ENCODE measurements at regions not wholly inside any gene's neighbourhood (a gene's known extent, or its start where the extent isn't known, plus 50 kb on each side); places are given as distances from the start of the nearest gene placed in this dataset.

DNA sequence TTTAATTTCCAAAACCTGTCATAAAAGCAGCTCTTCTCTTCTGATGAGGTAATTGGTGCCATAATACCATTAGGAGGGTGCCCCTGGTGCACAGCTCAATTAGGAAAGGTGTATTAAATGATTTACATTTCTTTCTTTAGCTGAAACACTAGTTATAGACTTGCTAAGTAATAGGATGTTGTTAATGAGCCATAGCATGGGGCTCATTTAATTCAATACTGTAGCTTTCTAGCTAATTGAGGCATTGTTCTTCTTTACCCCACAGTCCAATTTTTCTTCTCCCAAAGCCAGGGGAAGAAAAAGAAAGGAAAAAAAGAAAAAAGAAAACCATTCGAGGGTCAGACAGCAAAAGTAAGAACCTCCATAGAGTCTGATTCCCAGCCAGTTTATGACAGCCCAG is 164.0 kb upstream of the HES1 start:
- no peaks in the 10 kb centered on the region for H3K27me3 Mint-ChIP-seq (ENCODE audit: unreplicated experiment)
- H3K27ac Mint-ChIP-seq (ENCODE audit: unreplicated experiment), result peak overlapping the region; percentile 29
- no peaks in the 10 kb centered on the region for H3K36me3 Mint-ChIP-seq (ENCODE audit: insufficient read depth, unreplicated experiment)
- BruUV-seq (replicated peaks), result no TSS peak
- H3K9me3 Mint-ChIP-seq (ENCODE audit: low read depth, unreplicated experiment), result no peaks in the 10 kb centered on the region
- DNase-seq, result no peak
- peaks cover 60% of the 10 kb centered on the region for H3K4me1 Mint-ChIP-seq (ENCODE audit: low read depth, unreplicated experiment)
- TF ChIP-seq, protein P1, sequence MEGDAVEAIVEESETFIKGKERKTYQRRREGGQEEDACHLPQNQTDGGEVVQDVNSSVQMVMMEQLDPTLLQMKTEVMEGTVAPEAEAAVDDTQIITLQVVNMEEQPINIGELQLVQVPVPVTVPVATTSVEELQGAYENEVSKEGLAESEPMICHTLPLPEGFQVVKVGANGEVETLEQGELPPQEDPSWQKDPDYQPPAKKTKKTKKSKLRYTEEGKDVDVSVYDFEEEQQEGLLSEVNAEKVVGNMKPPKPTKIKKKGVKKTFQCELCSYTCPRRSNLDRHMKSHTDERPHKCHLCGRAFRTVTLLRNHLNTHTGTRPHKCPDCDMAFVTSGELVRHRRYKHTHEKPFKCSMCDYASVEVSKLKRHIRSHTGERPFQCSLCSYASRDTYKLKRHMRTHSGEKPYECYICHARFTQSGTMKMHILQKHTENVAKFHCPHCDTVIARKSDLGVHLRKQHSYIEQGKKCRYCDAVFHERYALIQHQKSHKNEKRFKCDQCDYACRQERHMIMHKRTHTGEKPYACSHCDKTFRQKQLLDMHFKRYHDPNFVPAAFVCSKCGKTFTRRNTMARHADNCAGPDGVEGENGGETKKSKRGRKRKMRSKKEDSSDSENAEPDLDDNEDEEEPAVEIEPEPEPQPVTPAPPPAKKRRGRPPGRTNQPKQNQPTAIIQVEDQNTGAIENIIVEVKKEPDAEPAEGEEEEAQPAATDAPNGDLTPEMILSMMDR (IDR thresholded peaks at IDR 0.05; ENCODE audit: unreplicated experiment), result no peak
- H3K4me3 Mint-ChIP-seq (ENCODE audit: low read depth, unreplicated experiment), result peak overlapping the region; percentile 56
- intact Hi-C loops (cut with micrococcal nuclease; ENCODE audit: unreplicated experiment), result loop anchor here (1.0 to 2.0 kb wide), 5 partner anchors 31 to 191 kb away; no protein-coding TSS in a partner anchor
- CTCF ChIA-PET, result interaction anchor here (0.7 to 3.0 kb wide), 14 partner anchors 10 to 344 kb away, joined by 3 to 17 read pairs (median 3); no protein-coding TSS in a partner anchor

DNA sequence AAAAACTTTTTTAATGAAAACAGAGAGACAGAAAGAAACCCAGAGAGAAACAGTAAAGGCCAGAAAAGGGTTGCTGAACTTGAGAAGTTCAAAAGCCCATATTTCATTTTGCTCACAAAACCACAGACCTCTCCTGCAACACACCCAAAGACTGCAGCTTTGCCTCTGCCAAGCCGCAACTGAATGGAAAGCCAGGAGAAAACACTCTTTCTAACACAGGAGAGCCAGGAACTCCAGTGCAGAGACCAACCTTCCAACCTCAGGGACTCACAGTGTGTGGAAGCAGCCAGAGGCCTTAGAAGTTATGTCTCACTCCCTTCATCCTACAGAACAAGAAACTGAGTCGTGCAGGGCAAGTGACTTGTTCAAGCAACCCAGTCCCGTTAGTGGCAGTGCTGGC is 163.1 kb upstream of the HES1 start:
- DNase-seq, result no peak
- H3K4me1 Mint-ChIP-seq (ENCODE audit: low read depth, unreplicated experiment), result peaks cover 60% of the 10 kb centered on the region
- H3K27me3 Mint-ChIP-seq (ENCODE audit: unreplicated experiment), result no peaks in the 10 kb centered on the region
- H3K36me3 Mint-ChIP-seq (ENCODE audit: insufficient read depth, unreplicated experiment), result no peaks in the 10 kb centered on the region
- H3K27ac Mint-ChIP-seq (ENCODE audit: unreplicated experiment), result no peak overlapping the region
- H3K9me3 Mint-ChIP-seq (ENCODE audit: low read depth, unreplicated experiment), result no peaks in the 10 kb centered on the region
- no TSS peak for BruUV-seq (replicated peaks)
- intact Hi-C loops (cut with micrococcal nuclease; ENCODE audit: unreplicated experiment), result loop anchor here (2.0 kb wide), 1 partner anchor 44 kb away; no protein-coding TSS in a partner anchor
- CTCF ChIA-PET, result interaction anchor here (1.4 to 3.0 kb wide), 3 partner anchors 30 to 192 kb away, joined by 3 to 17 read pairs (median 12); no protein-coding TSS in a partner anchor
- no peak overlapping the region for H3K4me3 Mint-ChIP-seq (ENCODE audit: low read depth, unreplicated experiment)
- TF ChIP-seq, protein P1 (IDR thresholded peaks at IDR 0.05; ENCODE audit: unreplicated experiment), result no peak

DNA sequence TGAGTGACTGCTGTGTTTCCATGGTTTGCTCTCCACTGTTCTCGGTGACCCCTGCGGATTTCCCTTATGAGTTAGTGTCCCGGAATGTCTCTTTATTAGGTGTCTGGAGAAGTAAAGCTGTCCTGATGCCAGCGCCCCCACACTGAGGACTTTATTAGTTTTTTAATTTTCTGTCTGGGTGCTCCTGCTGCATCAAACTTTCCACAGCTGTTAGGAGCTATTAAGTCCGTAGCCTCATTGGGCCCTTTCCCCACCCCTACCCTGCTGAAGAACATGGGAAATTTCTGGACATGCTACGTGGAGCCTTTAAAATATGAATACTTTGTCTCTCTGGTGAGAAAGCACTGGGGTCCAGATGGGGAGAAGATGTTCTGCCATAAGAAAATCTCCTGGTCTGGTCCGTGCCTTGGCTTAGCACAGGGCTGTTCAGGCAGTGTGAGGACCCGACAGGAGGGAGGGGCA is 161.7 kb upstream of the HES1 start:
- Mint-ChIP-seq H3K4me1 (ENCODE audit: low read depth, unreplicated experiment) (peaks cover 60% of the 10 kb centered on the region), H3K27me3 (ENCODE audit: unreplicated experiment) (no peaks in the 10 kb centered on the region), H3K27ac (ENCODE audit: unreplicated experiment) (no peak overlapping the region), H3K9me3 (ENCODE audit: low read depth, unreplicated experiment) (no peaks in the 10 kb centered on the region), H3K4me3 (ENCODE audit: low read depth, unreplicated experiment) (no peak overlapping the region), H3K36me3 (ENCODE audit: insufficient read depth, unreplicated experiment) (no peaks in the 10 kb centered on the region)
- TF ChIP-seq, protein P1 (IDR thresholded peaks at IDR 0.05; ENCODE audit: unreplicated experiment), result no peak
- intact Hi-C loops (cut with micrococcal nuclease; ENCODE audit: unreplicated experiment), result no loop called here
- BruUV-seq (replicated peaks), result no TSS peak
- no peak for DNase-seq
- CTCF ChIA-PET, result no interaction called here

DNA sequence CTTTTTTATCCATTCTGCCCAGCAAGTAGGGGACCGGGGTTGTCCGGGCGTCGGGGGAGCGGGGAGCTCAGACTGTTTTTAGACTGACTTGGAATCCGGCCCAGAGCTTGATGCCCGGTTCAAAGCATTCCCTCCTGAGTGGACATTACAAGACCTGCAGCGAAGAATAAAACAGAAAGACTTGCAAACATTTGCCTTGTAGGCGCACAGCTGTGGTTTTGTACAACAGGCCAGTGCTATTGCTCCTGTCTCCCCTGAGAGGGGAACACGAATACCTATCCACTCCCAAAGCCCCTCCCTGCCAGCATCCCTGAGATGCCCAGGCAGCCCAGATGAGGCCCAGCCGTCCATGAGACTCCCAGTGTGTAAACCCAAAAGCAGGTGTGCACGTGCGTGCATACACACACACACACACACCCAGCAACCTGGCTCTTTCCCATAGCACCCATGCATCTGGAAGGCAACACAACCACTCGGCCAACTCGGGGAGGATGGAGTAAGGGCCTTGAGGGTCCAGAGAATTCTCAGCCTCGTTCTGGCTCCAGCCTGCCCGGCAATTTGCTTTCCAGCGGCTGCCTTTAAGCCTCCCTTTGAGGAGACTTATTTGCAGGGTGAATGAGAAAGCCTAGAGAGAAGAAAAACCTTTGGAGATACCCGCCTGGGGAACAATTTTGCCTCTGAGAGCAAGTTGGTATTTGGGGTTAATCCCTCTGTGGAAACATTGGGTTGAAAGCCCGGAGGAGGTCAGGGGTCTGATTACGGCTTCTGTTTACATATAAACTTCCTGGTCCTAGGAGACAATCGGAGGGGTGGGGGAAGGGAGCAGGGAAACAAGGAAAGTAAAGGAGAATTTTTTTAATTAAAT is 161.0 kb upstream of the HES1 start:
- CTCF ChIA-PET, result no interaction called here
- H3K27me3 Mint-ChIP-seq (ENCODE audit: unreplicated experiment), result no peaks in the 10 kb centered on the region
- intact Hi-C loops (cut with micrococcal nuclease; ENCODE audit: unreplicated experiment), result no loop called here
- BruUV-seq (replicated peaks), result no TSS peak
- H3K27ac Mint-ChIP-seq (ENCODE audit: unreplicated experiment), result peak overlapping the region; percentile 14
- DNase-seq, result peak; percentile 51
- no peaks in the 10 kb centered on the region for H3K36me3 Mint-ChIP-seq (ENCODE audit: insufficient read depth, unreplicated experiment)
- no peak overlapping the region for H3K4me3 Mint-ChIP-seq (ENCODE audit: low read depth, unreplicated experiment)
- H3K4me1 Mint-ChIP-seq (ENCODE audit: low read depth, unreplicated experiment), result peaks cover 57% of the 10 kb centered on the region
- TF ChIP-seq, protein P1 (IDR thresholded peaks at IDR 0.05; ENCODE audit: unreplicated experiment), result no peak
- no peaks in the 10 kb centered on the region for H3K9me3 Mint-ChIP-seq (ENCODE audit: low read depth, unreplicated experiment)

All from Calu3 (cell line).